ENCODE measurements at regions not wholly inside any gene's neighbourhood (a gene's known extent, or its start where the extent isn't known, plus 50 kb on each side); places are given as distances from the start of the nearest gene placed in this dataset.

DNA sequence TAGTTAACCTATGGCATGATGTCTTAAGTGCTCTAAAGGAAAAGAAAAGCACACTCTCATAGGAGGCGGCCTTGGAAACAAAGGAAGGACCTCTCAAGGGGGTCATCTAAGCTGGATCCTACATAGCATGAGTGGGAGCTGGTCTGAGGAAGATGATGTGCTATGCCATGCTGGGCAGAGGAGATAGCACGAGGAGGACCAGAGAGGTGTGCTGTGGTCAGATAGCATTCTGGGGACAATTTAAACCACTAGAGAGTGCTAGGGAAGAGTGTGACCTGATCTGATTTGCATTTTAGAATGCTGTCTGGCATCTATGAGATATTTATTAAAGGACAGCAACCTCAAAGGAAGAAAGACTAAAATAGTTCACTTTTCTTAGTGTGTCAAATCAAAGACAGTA, 910.1 kb upstream of the CELF4 start:
- no peak for DNase-seq (ENCODE audit: low spot score)

DNA sequence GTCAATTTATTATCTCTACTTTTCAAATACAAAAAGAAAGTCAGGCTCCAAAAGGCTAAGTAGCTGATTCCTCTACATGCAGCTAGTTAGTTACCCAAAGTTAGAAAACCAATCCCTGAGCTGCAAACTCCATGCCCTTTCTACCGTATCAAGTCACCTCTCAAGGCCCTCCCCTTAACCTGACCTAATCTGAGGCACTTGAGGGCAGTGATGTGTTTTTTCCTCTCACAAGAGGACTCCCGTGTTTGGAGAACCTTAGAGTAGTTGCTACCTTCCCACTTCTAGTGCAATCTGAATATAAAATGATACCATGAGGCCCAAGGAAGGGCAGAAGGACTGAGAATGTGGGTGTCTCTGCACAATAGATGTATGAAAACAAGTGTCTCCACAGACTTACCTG, 907.9 kb upstream of the CELF4 start:
- no peak for DNase-seq (ENCODE audit: low spot score)

DNA sequence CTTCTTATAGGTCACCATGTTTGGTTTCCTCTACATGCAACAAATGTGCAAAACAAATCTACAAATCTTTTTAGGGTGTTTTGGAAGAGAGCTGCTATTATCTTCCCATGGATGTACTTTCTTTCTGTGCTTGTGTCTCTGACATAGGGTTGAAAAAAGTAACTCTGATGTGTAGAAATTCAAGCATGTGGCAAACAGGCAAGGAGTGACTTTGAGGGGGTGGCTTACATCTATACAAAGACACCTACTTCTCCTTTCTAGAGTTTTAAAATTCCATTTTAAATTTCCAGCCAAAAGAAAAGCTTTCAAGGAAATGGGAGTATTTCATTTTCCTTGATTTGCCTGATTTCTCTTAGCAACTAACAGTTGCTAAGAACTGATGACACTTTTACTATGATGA, 904.8 kb upstream of the CELF4 start:
- DNase-seq (ENCODE audit: low spot score) = no peak

DNA sequence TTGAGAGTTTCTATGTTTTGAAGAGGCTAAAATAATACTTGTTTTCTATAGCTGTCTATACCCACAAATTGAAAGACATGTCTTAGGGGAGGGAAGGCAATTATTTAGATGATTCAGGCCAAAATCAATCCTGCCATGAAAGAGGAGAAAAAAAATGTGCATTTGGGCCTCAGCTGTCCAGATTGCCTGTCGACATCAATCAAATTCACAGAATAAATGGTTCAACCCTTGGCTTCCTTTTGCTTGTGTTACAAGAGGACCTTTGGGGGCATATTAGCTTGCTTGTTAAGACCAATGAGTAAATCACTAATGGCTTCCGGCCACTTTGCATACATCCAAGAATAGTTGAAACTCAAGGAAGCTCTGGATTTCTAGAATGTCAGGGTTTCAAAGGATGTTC, 900.8 kb upstream of the CELF4 start:
- DNase-seq (ENCODE audit: low spot score) = no peak

DNA sequence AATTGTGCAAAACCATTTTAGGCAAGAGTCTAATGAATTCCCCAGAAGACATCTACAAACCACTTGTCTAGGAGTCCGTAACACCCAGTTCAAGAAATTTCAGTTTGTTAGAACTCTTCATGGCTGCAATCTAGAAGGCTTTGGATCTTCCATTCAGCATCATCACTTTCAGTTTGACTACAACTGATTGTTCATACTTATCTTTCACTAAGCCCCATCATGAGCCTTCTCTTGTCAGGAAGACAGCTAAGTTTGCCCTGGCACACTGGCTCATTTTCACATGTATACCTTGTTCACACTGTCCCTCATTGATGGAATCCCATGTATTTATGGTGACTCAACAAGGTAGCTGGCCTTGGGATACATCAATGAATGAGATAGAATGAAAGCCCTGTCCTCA, 898.4 kb upstream of the CELF4 start:
- no peak for DNase-seq (ENCODE audit: low spot score)

DNA sequence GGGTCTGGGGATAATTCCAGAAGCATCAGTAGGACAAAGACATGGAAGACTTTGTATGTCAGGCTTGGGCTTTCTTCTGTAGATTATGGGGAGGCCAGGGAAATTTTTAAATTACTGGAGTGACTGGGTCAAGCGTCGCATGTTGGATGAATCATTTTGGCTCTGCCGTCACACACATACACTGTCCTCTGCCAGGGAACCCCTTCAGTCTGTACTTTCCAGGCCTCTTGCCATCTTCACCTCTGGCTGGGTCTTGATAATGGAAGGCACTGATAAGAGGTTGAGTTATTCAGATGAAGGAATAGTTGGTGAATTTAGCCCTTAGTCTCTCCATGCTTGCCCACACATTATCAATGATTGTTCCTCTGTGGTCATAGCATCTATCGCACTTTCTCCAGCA, 895.1 kb upstream of the CELF4 start:
- DNase-seq (ENCODE audit: low spot score) = no peak

DNA sequence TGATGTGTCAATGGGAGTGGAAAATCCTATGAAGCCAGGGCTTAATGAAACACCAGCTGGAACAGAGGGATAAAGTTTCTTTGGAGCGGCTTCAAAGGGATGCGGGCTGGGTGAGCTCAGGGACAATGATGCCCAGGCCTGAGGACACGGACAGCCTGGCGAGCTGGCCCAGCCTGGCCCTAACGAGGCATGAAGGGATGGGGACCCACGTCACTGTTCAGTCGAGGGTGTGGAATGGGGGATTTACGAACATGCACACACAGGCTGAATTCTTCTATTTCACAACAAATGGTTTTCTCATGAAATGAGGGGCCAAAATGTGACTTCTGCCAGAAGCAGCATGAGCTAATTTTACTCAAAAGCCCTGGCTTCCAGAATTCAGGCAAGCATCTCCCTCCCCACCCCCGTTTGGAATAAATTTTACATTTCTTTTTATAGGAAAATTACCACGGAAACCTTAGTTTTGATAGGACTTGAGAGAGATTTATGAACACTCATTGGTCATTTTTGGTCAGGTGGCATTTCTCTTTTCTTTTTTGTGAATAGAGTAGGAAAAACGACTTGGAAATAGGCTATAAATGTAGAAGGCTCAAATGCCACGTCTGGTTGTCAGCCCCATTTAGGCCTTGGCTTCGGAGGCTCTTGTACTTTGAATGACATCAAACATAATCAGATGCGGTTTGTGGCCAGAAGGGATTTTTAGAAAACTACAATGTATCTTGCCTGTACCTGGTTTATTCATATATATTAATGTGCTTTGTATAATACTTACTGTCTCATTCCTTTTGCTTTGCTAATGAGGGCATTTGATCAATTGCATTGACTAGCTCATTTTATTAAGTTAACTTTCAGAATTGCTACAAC, 893.8 kb upstream of the CELF4 start:
- DNase-seq (ENCODE audit: low spot score) = no peak

DNA sequence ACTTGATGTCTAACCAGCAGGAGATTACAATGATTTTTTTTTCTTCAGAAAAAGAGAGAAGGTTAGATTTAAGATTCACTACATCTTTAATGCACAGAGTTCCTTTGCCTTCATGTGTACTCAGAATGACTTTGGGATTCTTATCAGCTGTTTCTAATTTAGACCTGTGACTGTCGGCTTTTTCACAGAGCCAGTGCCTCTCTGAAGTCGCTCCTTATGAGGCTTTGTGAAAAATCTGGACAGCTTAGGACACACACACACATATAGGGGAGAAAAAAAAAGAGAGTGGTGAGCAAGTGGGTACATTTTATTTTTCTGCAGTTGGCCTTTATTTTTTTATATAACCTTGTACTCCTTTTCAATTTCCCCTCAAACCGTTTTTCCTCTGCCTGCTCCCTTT, 893.1 kb upstream of the CELF4 start:
- DNase-seq (ENCODE audit: low spot score) = no peak

DNA sequence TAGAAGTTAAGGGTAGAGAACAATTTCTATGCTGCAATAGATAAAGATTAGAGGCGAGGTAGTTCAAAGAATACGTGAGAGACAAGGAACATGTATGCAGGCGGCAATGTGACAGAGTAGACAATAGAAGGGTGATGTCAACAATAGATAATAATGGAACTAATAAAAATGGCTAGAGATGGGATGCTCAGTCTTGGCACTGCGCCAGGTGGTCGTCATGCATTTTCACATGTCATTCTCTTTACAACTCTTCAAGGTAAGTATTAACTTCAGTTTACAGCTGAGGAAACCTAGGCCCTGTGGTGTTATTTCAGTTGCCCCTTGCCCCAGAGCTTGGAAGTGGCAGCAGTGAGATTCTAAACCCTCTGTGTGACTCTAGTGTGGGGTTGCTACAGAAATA, 890.7 kb upstream of the CELF4 start:
- no peak for DNase-seq (ENCODE audit: low spot score)

DNA sequence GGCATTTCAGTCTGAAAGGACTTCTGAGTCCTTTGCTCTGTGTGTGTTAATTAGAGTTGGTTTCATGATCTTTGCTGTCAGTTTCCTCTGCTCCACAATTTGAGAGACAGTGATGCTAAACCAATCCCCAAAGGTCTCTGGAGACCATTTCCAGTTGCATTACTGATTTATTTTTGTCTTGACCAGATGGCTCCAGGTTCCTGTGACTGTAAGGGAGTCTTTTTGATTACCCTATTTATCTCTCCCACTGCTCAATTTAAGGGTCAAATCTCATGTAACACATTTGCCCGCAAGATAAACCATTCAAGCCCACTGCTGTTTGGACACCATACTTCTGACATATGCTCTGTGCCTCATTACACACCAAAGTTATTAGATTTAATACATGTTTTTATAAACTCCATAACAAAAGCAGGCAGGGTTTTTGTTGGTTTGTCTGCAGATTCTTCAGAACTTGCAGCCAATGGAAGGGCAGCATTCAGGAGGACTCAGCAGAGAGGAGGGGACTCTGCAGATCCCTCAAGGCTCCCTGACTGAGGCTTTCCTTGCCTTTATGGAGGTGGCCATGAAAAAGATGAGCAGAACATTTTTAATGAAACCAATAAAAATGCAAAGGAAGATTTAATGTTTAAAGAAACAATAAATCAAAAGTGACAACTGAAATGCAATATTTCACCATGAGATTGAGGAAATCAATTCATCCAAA, 889.3 kb upstream of the CELF4 start:
- no peak for DNase-seq (ENCODE audit: low spot score)

DNA sequence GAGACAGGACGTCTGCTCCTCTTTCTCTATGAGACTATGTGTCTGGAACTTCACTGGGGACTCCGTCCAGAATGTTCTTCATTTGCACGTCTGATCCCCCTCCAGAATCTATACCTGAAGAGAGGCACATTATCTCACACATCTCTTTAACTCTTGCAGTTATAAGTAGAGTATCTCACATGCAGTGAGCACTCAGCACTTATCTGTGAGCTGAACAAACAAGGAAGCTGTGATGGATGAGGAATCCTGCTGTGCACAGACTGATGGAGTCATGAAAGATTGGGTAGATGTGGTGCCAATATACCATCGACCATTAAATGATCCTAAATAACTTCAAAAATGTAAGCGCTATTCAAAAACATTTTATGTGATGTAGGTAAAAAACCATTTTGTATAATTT, 888.3 kb upstream of the CELF4 start:
- DNase-seq (ENCODE audit: low spot score) = no peak

DNA sequence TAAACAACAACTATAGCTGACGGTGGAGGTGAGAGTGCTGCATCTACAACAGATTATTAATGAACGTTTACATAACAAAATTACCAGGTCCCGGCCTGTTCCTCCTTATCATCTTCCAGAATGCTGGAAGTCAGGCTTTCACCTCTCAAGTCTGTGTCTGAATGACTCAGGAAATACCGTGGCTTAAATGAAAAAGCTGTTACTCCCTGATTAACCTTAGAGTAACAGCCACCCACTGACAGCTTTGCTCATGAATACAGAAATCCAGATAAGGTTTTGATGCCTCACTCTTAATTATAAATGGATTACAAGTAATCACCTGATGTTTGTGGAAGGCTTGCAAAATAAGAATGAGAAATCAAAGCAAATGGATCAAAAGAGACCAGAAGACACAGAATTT, 885.3 kb upstream of the CELF4 start:
- no peak for DNase-seq (ENCODE audit: low spot score)

DNA sequence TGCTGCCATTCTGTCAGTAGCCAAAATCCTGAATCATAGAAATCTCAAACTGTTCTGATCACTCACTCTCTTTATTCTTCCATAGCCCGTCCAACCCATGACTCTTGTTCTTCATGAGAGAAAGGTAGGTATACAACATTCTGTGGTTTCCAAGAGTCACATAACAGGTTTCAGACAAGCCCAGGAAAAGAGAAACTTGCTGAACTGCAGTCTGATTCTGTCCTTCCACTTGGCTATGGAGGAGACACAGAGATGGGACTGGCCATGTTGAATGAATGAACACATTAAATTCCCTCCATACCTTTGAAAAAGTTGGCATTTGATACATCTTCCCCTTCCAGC, 880.2 kb upstream of the CELF4 start:
- DNase-seq (ENCODE audit: low spot score) = no peak

DNA sequence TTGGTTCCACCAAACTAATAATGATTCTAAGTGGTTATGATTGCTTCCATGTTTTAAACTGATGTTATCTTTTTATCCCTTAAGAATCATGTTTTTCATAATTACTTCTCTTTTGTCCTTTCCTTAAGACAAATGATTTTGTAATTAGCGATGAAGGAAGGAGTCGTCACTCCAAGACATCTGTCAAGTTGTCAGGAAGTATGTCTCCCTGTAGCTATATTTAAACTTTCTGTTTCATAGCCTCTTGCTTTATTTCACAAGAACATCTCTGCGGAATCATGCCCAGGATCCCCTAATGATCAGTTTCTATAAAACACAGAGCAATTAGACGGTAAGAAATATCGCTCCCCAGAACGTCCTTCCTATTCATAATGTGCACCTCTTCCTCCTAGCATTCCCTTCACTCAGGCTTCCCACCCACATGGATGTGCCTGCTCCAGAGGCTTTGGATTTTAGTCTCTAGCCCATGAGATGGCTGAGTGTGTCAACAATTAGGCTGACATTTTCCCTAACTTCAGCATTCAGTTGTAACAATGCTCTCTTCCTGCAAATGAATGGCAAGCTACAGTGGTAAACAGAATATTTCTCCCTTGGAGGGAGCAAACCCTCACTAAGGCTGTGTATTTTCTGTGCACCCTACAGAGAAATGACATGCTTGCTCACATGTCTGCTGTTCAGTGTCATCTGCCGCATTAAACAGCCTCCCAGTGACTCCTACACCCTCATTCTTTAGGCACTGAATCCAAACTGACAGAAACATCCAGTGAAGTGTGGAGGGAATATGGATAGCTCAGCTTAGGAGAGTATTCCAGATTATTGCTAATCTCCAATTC, 879.6 kb upstream of the CELF4 start:
- DNase-seq (ENCODE audit: low spot score) = no peak

DNA sequence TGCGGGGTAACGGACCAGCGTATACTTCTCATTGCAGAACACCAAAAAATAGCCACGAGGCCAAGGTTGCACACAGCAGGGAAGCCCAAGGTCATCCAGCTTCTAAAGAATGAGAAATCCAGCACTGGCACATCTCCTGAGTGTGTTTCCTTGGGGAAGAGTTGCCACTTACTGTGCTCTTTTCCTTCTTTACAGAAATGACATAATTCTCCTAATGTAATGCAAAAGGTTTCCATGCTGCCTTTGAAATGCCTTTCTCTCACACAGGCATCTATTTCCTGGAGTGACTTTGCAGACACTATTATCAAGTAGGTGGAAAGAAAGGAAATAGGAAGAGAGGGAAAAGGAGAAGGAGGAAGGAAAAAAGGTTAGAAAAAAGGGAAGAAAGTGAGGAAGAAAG, 862.1 kb upstream of the CELF4 start:
- DNase-seq (ENCODE audit: low spot score) = no peak

DNA sequence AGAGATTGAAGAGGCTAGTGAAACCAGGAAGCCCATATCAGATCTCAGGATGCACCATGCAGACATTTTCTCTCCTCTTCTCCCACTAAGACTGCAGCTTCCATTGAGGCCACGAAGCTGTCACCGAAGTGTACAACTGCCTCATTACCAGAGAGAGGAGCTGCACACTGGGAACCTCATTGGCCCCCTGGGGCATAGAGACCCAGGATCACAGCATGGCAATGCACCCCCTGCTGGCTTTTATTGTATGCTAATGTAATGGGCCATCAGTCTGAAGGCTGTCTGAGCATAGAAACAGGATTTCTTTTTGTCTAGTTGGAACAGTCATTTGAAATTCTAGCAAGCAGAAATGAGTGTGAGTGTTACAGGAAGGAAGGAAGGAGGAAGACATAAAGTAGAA, 861.6 kb upstream of the CELF4 start:
- DNase-seq (ENCODE audit: low spot score) = no peak

DNA sequence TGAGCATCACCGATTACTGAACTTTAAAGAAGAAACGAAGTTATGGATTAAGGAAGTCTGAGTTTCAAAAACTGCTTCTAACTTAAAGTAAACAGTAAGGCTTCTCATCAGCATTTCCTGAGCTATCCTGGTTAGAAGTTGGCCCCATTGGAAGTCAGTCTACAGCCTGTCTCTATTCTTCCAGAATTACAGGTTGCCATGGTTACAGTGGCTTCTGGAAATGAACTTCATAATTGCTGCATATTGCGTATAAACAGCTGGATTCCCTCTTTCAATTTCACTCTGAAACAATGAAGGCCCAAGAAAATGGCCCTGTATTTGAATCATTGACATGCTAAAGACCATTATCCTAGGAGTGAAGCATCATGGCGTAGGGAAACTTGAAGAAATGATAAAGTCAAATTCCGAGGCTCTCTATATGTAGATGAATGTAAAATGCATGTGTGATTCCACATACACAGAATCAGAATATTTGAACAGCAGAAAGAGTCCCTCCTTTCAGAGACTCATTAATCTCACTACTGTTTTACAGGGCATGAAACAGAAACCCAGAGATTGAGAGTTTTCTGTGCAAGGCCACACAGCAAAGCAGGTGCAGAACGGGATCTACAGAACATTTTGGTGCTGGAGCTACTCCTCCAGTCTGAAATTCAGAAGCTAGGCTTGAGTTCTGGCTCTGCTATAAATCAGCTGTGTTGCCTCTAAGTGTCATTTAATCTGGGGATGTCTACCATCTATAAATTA, 856.4 kb upstream of the CELF4 start:
- no peak for DNase-seq (ENCODE audit: low spot score)

DNA sequence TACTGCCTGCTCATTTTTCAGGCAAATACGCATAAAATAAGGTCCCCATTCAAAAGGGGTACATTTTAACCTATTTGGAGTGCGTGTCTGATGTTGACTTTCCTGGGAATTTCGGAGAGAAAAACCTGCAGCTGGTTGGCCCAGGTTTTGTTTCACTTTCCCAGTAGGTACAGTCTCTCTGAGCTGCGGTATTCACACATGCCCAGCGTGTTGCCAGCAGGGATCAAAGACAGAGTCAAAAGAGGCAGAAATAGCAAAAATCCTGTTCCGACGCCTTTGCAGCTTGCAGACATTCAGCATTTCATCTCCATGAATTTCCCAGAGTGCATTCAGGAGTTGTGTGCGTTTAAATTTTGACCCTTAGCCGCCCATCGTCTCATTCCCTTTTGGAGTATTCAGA, 855.4 kb upstream of the CELF4 start:
- no peak for DNase-seq (ENCODE audit: low spot score)

DNA sequence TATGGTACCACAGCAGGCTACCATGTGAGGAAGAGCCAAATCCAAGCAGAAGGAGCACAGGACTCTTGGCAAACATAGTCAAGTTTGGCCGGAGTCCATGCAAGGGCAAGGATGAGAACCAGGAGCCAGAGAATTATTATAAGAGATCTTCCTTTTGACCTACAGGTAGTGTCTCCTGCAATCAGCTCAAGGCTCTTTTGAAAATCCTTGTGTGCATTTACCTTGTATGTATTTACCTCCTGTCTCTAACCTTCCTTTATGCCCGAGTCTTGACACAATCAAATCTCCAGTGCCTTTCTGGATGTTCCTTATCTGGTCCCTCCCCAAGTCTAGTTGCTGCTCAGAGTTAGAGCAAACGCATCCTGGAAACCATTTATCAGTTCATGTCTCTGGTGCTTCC, 855.0 kb upstream of the CELF4 start:
- no peak for DNase-seq (ENCODE audit: low spot score)

DNA sequence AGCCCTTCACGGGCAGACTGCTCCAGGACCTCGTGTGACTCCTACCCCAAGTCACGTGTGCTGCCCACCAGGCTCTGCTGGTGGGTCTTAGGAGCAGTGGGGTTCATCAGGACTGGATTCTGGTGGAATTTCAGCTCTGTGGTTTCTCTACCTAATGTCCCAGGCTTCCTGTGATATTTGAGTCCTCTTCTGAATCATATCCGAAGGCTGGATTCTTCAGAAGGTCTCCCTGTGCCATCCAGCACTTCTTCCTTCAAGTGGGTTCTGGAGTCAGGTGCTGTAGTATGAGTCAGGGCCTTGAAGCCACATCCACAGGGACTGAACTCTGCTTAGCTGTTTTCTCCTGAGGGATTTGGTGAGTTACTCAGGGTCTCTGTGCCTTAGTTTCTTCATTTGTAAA, 850.2 kb upstream of the CELF4 start:
- DNase-seq (ENCODE audit: low spot score) = no peak

DNA sequence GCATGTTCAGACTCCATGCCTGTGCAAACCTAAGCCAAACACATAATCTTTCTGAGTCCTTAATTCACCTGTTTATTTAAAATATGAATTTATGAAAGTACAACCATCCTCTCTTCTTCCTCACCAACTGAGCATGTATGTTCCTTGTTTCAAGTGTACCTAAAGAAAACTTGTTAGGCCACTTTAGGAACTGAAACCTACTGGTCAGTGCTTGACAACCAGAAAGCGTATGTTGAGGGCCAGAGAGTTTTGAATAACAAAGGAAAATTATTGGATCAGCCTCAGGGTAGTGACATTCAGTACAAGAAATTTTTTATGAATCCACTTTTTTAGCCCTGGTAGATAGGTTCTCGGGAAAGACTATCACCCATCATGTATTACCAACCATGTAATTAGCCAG, 847.6 kb upstream of the CELF4 start:
- no peak for DNase-seq (ENCODE audit: low spot score)

DNA sequence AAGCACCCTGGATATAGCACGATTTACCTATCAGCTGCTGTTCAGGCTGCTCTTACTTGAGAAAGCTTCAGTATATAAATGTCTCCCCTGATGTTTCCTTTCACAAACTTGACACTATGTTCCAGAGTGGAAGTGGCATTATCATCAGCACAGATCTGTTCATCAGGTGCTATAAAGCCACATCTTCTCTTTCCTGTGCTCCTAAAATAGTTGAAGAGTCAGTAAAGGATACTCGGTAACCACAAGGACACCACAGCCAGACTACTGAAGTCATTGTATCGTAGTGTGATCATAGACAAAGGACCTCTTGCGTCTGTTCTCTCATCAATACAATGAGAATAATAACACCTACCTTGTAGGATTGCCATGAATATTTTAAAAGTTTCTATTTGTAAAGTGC, 841.0 kb upstream of the CELF4 start:
- DNase-seq (ENCODE audit: low spot score) = no peak

All from CD4-positive, alpha-beta T cell treated with Interleukin-15 for 4 hours (primary cell).